H1 (cell line): ENCODE measurements at regions not wholly inside any gene's neighbourhood (a gene's known extent, or its start where the extent isn't known, plus 50 kb on each side); places are given as distances from the start of the nearest gene placed in this dataset.

Experiments used
- CTCF ChIA-PET: fragments of 300-600 bp; sonication (Branson Sonifier 250); formaldehyde crosslinking; loops from one replicate; lab custom pipeline; 2021; ENCODE audit not compliant: partially characterized antibody; lab: Charles Lee
- POLR2A ChIA-PET: fragments of 300-600 bp; sonication (Branson Sonifier 250); formaldehyde crosslinking; loops from one replicate; lab custom pipeline; 2021; ENCODE audit warnings: inconsistent platforms; ENCODE audit not compliant: partially characterized antibody; lab: Charles Lee
- DNase-seq, 2 experiments: peaks; one replicate each; pipeline versions ENCODE4 v3.0.0 to v3.0.0-alpha.2; 2010 to 2022; ENCODE audit warnings: low spot score in 2 of 2, low read depth in 1 of 2, mixed read lengths in 1 of 2
- FAIRE-seq: peaks from 2 replicates; lab custom pipeline; 2011; peaks lifted over from hg19 to GRCh38; lab: Jason Lieb, UNC
- H2AFZ ChIP-seq: 2 replicates; pipeline ENCODE4 v1.8.1; 2012; ENCODE audit warnings: low read length, inconsistent platforms
- H2AK5ac ChIP-seq: 2 replicates; pipeline ENCODE4 v1.6.1; 2013; ENCODE audit warnings: low read depth, low read length
- H2BK120ac ChIP-seq: replicated peaks from 2 replicates; pipeline ENCODE3; 2013; ENCODE audit warnings: low read depth, low read length, inconsistent platforms
- H2BK12ac ChIP-seq: 2 replicates; pipeline ENCODE4 v1.6.1; 2013; ENCODE audit warnings: low read depth, low read length
- H2BK15ac ChIP-seq: 2 replicates; pipeline ENCODE4 v1.6.1; 2013; ENCODE audit warnings: low read length
- H2BK20ac ChIP-seq: 2 replicates; pipeline ENCODE4 v1.6.1; 2013; ENCODE audit warnings: low read length
- H2BK5ac ChIP-seq: 2 replicates; pipeline ENCODE4 v1.6.1; 2013; ENCODE audit warnings: low read depth, low read length
- H3K14ac ChIP-seq: 2 replicates; pipeline ENCODE4 v1.6.1; 2013; ENCODE audit warnings: inconsistent platforms; ENCODE audit not compliant: insufficient read length
- H3K18ac ChIP-seq: 2 replicates; pipeline ENCODE4 v1.6.1; 2013; ENCODE audit warnings: low read length; ENCODE audit errors: extremely low read depth
- H3K23ac ChIP-seq: 2 replicates; pipeline ENCODE4 v1.6.1; 2013; ENCODE audit warnings: inconsistent platforms; ENCODE audit not compliant: insufficient read length
- H3K23me2 ChIP-seq: 2 replicates; pipeline ENCODE4 v1.6.1; 2013; ENCODE audit warnings: low read depth, low read length
- H3K27ac ChIP-seq: 2 replicates; pipeline ENCODE4 v1.6.1; 2011; ENCODE audit warnings: low read depth, low read length, inconsistent platforms
- H3K27me3 ChIP-seq, 4 experiments: replicated peaks in 1 of 4; 1 replicate in 1 of 4; 2 replicates in 3 of 4; pipeline versions ENCODE4 v1.6.1 to v1.8.1; 2011 to 2013; ENCODE audit warnings: low read length in 3 of 4, mild to moderate bottlenecking in 3 of 4, inconsistent platforms in 2 of 4, mixed read lengths in 2 of 4, moderate library complexity in 1 of 4; ENCODE audit not compliant: control insufficient read depth in 3 of 4, insufficient read depth in 3 of 4; ENCODE audit errors: extremely low read depth in 1 of 4
- H3K36me3 ChIP-seq, 4 experiments: 2 replicates each; pipeline versions ENCODE4 v1.6.1 to v1.8.1; 2011 to 2013; ENCODE audit warnings: mild to moderate bottlenecking in 4 of 4, low read length in 3 of 4, moderate library complexity in 2 of 4, control low read depth in 1 of 4, inconsistent platforms in 1 of 4; ENCODE audit not compliant: insufficient read depth in 4 of 4, control insufficient read depth in 2 of 4
- H3K4ac ChIP-seq: replicated peaks from 2 replicates; pipeline ENCODE3; 2013; ENCODE audit warnings: low read length, low read depth, mixed read lengths, inconsistent platforms; ENCODE audit not compliant: insufficient read length
- H3K4me1 ChIP-seq, 4 experiments: replicated peaks in 1 of 4; 1 replicate in 1 of 4; 2 replicates in 3 of 4; pipeline versions ENCODE4 v1.6.1 to v1.8.1; 2011 to 2013; ENCODE audit warnings: low read length in 3 of 4, inconsistent platforms in 2 of 4, mixed read lengths in 1 of 4; ENCODE audit not compliant: insufficient read depth in 4 of 4, control insufficient read depth in 3 of 4
- H3K4me2 ChIP-seq, 2 experiments: 2 replicates each; pipeline versions ENCODE4 v1.6.1 to v1.8.1; 2011 to 2013; ENCODE audit warnings: low read depth in 2 of 2, low read length in 2 of 2, control low read depth in 1 of 2, inconsistent platforms in 1 of 2, mild to moderate bottlenecking in 1 of 2; ENCODE audit not compliant: insufficient read depth in 1 of 2
- H3K4me3 ChIP-seq, 4 experiments: fragments of 200-600, 300-600 bp in 1 of 4; sonication (generic), shearing (Covaris generic), sonication (Bioruptor Twin) in 1 of 4; 2 replicates each; pipeline versions ENCODE4 v1.5.1 to v1.8.1; 2011 to 2016; ENCODE audit warnings: low read length in 4 of 4, low read depth in 3 of 4, control low read depth in 2 of 4, inconsistent platforms in 2 of 4, mild to moderate bottlenecking in 2 of 4, mixed read lengths in 1 of 4, moderate library complexity in 1 of 4; ENCODE audit not compliant: insufficient read depth in 2 of 4; ENCODE audit errors: extremely low read depth in 1 of 4
- H3K56ac ChIP-seq: replicated peaks from 2 replicates; pipeline ENCODE3; 2013; ENCODE audit warnings: low read depth, mild to moderate bottlenecking, mixed read lengths, low read length, inconsistent platforms; ENCODE audit not compliant: insufficient read length
- H3K79me1 ChIP-seq: 2 replicates; pipeline ENCODE4 v1.6.1; 2013; ENCODE audit warnings: low read depth, low read length, control low read depth
- H3K79me2 ChIP-seq, 2 experiments: 2 replicates each; pipeline versions ENCODE4 v1.6.1 to v1.8.1; 2012 to 2013; ENCODE audit warnings: low read length in 2 of 2, mild to moderate bottlenecking in 2 of 2, inconsistent platforms in 1 of 2; ENCODE audit not compliant: insufficient read depth in 2 of 2, control insufficient read depth in 1 of 2
- H3K9ac ChIP-seq, 4 experiments: replicated peaks in 1 of 4; 1 replicate in 1 of 4; 2 replicates in 3 of 4; pipeline versions ENCODE4 v1.6.1 to v1.8.1; 2011 to 2013; ENCODE audit warnings: low read depth in 3 of 4, low read length in 3 of 4, control low read depth in 2 of 4, mild to moderate bottlenecking in 2 of 4, moderate library complexity in 2 of 4, inconsistent platforms in 1 of 4; ENCODE audit errors: extremely low read depth in 1 of 4
- H3K9me3 ChIP-seq, 2 experiments: 2 replicates each; pipeline versions ENCODE4 v1.6.1 to v1.8.1; 2012 to 2013; ENCODE audit warnings: mild to moderate bottlenecking in 2 of 2, moderate library complexity in 2 of 2, control low read depth in 1 of 2, inconsistent platforms in 1 of 2, low read depth in 1 of 2, low read length in 1 of 2, mixed read lengths in 1 of 2; ENCODE audit not compliant: insufficient read depth in 2 of 2
- H4K20me1 ChIP-seq, 2 experiments: replicated peaks in 1 of 2; 2 replicates each; pipeline versions ENCODE3 to v1.8.1; 2011 to 2013; ENCODE audit warnings: inconsistent platforms in 2 of 2, low read length in 2 of 2, mild to moderate bottlenecking in 1 of 2; ENCODE audit not compliant: insufficient read depth in 2 of 2, control insufficient read depth in 1 of 2
- H4K5ac ChIP-seq: 2 replicates; pipeline ENCODE4 v1.6.1; 2013; ENCODE audit warnings: low read length, low read depth, mixed read lengths, inconsistent platforms; ENCODE audit not compliant: insufficient read length
- H4K8ac ChIP-seq: 2 replicates; pipeline ENCODE4 v1.8.0; 2013; ENCODE audit warnings: mild to moderate bottlenecking, moderate library complexity, low read length, inconsistent platforms; ENCODE audit not compliant: insufficient read depth; ENCODE audit errors: extremely low read depth
- H4K91ac ChIP-seq: replicated peaks from 2 replicates; pipeline ENCODE3; 2013; ENCODE audit warnings: low read length, mixed read lengths, inconsistent platforms; ENCODE audit not compliant: insufficient read length
- ASH2L ChIP-seq: fragments of 200-600, 300-600 bp; sonication (generic); IDR thresholded peaks from one replicate; pipeline ENCODE4 v1.7.1; 2017; ENCODE audit warnings: low read length
- CEBPB ChIP-seq: IDR thresholded peaks from 2 replicates; pipeline ENCODE4 v1.6.1; 2012; ENCODE audit warnings: low read depth, low read length
- GABPA ChIP-seq: IDR thresholded peaks from 2 replicates; pipeline ENCODE4 v1.6.1; 2011; ENCODE audit warnings: mild to moderate bottlenecking, low read length, moderate library complexity, borderline replicate concordance; ENCODE audit not compliant: insufficient read depth
- JUND ChIP-seq: IDR thresholded peaks from 2 replicates; pipeline ENCODE4 v1.6.1; 2011; ENCODE audit warnings: mild to moderate bottlenecking, improper control_type of control experiment, low read length
- KDM5A ChIP-seq: fragments of 200-600 bp; IDR thresholded peaks from 2 replicates; pipeline ENCODE4 v1.7.1; 2012; ENCODE audit warnings: mild to moderate bottlenecking, low read length, inconsistent platforms, mixed read lengths
- POLR2A ChIP-seq, 2 experiments: IDR thresholded peaks; 1 replicate in 1 of 2; 2 replicates in 1 of 2; pipeline ENCODE4 v1.6.1; 2011; ENCODE audit warnings: low read depth in 2 of 2, low read length in 2 of 2, mild to moderate bottlenecking in 2 of 2; ENCODE audit errors: control extremely low read depth in 1 of 2
- POU5F1 ChIP-seq: IDR thresholded peaks from 2 replicates; pipeline ENCODE4 v1.6.1; 2011; ENCODE audit warnings: low read depth, mild to moderate bottlenecking, low read length, moderate library complexity
- TAF7 ChIP-seq: optimal IDR thresholded peaks from 2 replicates; pipeline ENCODE3; 2011; ENCODE audit warnings: low read depth, mild to moderate bottlenecking, inconsistent platforms, low read length, moderate library complexity, borderline replicate concordance
- WGBS, 2 experiments: shearing (Covaris generic) in 1 of 2; methylation state at CpG; one replicate each; pipeline versions ENCODE4 v1.1.6 to v1.1.7; 2013 to 2015; ENCODE audit warnings: low lambda C conversion rate in 2 of 2, mixed read lengths in 2 of 2, inconsistent platforms in 1 of 2, low coverage in 1 of 2, missing lambda C conversion rate in 1 of 2; ENCODE audit not compliant: insufficient replicate concordance in 2 of 2, insufficient coverage in 1 of 2, insufficient read length in 1 of 2; ENCODE audit errors: extremely low coverage in 1 of 2, missing lambda C conversion rate in 1 of 2; 5-methylcytosine and 5-hydroxymethylcytosine counted together

- no peaks in the 10 kb centered on the region for H3K79me2 ChIP-seq
- no peak overlapping the region for H3K4ac ChIP-seq
- no peak for DNase-seq
- FAIRE-seq = no peak
- CTCF ChIA-PET = interaction anchor here (1.1 to 1.3 kb wide), 2 partner anchors 11 to 18 kb away, joined by 4 read pairs; no protein-coding TSS in a partner anchor
- no peak overlapping the region for H2BK15ac ChIP-seq
- H2BK5ac ChIP-seq = no peak overlapping the region
- H3K27me3 ChIP-seq = no peaks in the 10 kb centered on the region
- no peak overlapping the region for H4K91ac ChIP-seq
- no peaks in the 10 kb centered on the region for H3K9me3 ChIP-seq
- H3K23ac ChIP-seq = no peak overlapping the region
- no peak overlapping the region for H2BK20ac ChIP-seq
- H2AK5ac ChIP-seq = no peak overlapping the region
- TF ChIP-seq POU5F1 = no peak
- no peak for TF ChIP-seq GABPA
- no peak for TF ChIP-seq POLR2A (IDR thresholded peaks at IDR 0.05; ENCODE audit: control extremely low read depth in 1 of 2, low read depth in 2 of 2, low read length in 2 of 2)
- no peak for TF ChIP-seq ASH2L
- no peak for TF ChIP-seq CEBPB
- no peak for TF ChIP-seq TAF7
- no peak for TF ChIP-seq JUND
- TF ChIP-seq KDM5A = no peak
- TF ChIP-seq, all 59 proteins: peak for 0
- Histone ChIP-seq H3K9ac (no peak overlapping the region; a peak in 1 of 7 replicates), H3K36me3 (no peaks in the 10 kb centered on the region), H3K18ac (no peak overlapping the region), H3K14ac (no peak overlapping the region), H3K79me1 (no peaks in the 10 kb centered on the region), H2AFZ (peak overlapping the region; percentile 11; the same call in 1 of the 2 replicates), H3K4me2 (no peak overlapping the region), H3K4me3 (no peak overlapping the region), H3K4me1 (no peaks in the 10 kb centered on the region), H2BK12ac (no peak overlapping the region), H4K5ac (no peak overlapping the region), H2BK120ac (no peak overlapping the region), H4K20me1 (no peaks in the 10 kb centered on the region), H3K56ac (no peak overlapping the region), H3K27ac (no peak overlapping the region), H4K8ac (no peak overlapping the region), H3K23me2 (no peaks in the 10 kb centered on the region)
- 84% methylated on average over 4 of the region's 4 CpGs; no CpG with 5 or more reads in 1 of the 2 experiments for WGBS, 2 experiments
- POLR2A ChIA-PET = no interaction called here
Measured at GRCh38 chr10:91711885-91712680, 79.2 kb upstream of the PPP1R3C start.
